Fibroblast of skin of left biceps (primary cell): ENCODE measurements at regions not wholly inside any gene's neighbourhood (a gene's known extent, or its start where the extent isn't known, plus 50 kb on each side); places are given as distances from the start of the nearest gene placed in this dataset.

ENCODE experiments used
- DNase-seq, 2 experiments: peaks; one replicate each; pipeline ENCODE4 v3.0.0-alpha.2; 2013; ENCODE audit warnings: low read depth in 2 of 2

- DNase-seq: no peak
Measured at GRCh38 chr1:209421186-209421585, 162.3 kb upstream of the CAMK1G start.

- DNase-seq: no peak
Measured at GRCh38 chr1:209421978-209422680, 161.4 kb upstream of the CAMK1G start.

- DNase-seq: no peak
Measured at GRCh38 chr1:209425959-209426358, 157.6 kb upstream of the CAMK1G start.

GRCh38 chr1:209427277-209427676 is 156.2 kb upstream of the CAMK1G start:
- no peak for DNase-seq

- no peak for DNase-seq
Measured at GRCh38 chr1:209427811-209428210, 155.7 kb upstream of the CAMK1G start.

- DNase-seq: no peak
Measured at GRCh38 chr1:209428241-209428921, 155.1 kb upstream of the CAMK1G start.

GRCh38 chr1:209429611-209430010 is 153.9 kb upstream of the CAMK1G start:
- DNase-seq: no peak

GRCh38 chr1:209430107-209430506 is 153.4 kb upstream of the CAMK1G start:
- DNase-seq: no peak

GRCh38 chr1:209430821-209431259 is 152.7 kb upstream of the CAMK1G start:
- no peak for DNase-seq

GRCh38 chr1:209431402-209431801 is 152.1 kb upstream of the CAMK1G start:
- no peak for DNase-seq

GRCh38 chr1:209431813-209432442 is 151.6 kb upstream of the CAMK1G start:
- DNase-seq: no peak

- DNase-seq: no peak
Measured at GRCh38 chr1:209432443-209432825, 151.1 kb upstream of the CAMK1G start.

GRCh38 chr1:209433649-209434031 is 149.9 kb upstream of the CAMK1G start:
- DNase-seq: no peak

- DNase-seq: no peak
Measured at GRCh38 chr1:209434066-209434465, 149.4 kb upstream of the CAMK1G start.

- no peak for DNase-seq
Measured at GRCh38 chr1:209434631-209435217, 148.8 kb upstream of the CAMK1G start.

GRCh38 chr1:209435654-209436566 is 147.6 kb upstream of the CAMK1G start:
- peak; percentile 49 to 58 for DNase-seq

GRCh38 chr1:209439828-209440227 is 143.7 kb upstream of the CAMK1G start:
- no peak for DNase-seq

GRCh38 chr1:209443361-209443931 is 140.1 kb upstream of the CAMK1G start:
- DNase-seq: no peak

GRCh38 chr1:209443975-209444651 is 139.4 kb upstream of the CAMK1G start:
- no peak for DNase-seq

- DNase-seq: no peak
Measured at GRCh38 chr1:209444961-209445360, 138.6 kb upstream of the CAMK1G start.

- no peak for DNase-seq
Measured at GRCh38 chr1:209445576-209445975, 137.9 kb upstream of the CAMK1G start.
